H9 (cell line): ENCODE measurements at regions not wholly inside any gene's neighbourhood (a gene's known extent, or its start where the extent isn't known, plus 50 kb on each side); places are given as distances from the start of the nearest gene placed in this dataset.

Source experiments
- DNase-seq: peaks from one replicate; pipeline ENCODE4 v3.0.0-alpha.2; 2017
- H2AFZ ChIP-seq: one replicate; pipeline ENCODE4 v1.6.1; 2013; ENCODE audit warnings: mild to moderate bottlenecking, low read length, control low read depth, moderate library complexity
- H2AK5ac ChIP-seq: 2 replicates; pipeline ENCODE4 v1.6.1; 2013; ENCODE audit warnings: low read length, control low read depth, mixed read lengths; ENCODE audit not compliant: insufficient read length
- H2BK120ac ChIP-seq: one replicate; pipeline ENCODE4 v1.6.1; 2013; ENCODE audit warnings: low read depth, mild to moderate bottlenecking, low read length, control low read depth, inconsistent platforms; ENCODE audit not compliant: poor library complexity, severe bottlenecking
- H2BK12ac ChIP-seq: 2 replicates; pipeline ENCODE4 v1.6.1; 2013; ENCODE audit warnings: low read length, control low read depth, mixed read lengths, low read depth; ENCODE audit not compliant: insufficient read length
- H2BK15ac ChIP-seq: 2 replicates; pipeline ENCODE4 v1.6.1; 2013; ENCODE audit warnings: low read depth, low read length, control low read depth
- H2BK20ac ChIP-seq: one replicate; pipeline ENCODE4 v1.6.1; 2013; ENCODE audit warnings: low read depth, mild to moderate bottlenecking, low read length, control low read depth, inconsistent platforms; ENCODE audit not compliant: poor library complexity, severe bottlenecking
- H2BK5ac ChIP-seq: 2 replicates; pipeline ENCODE4 v1.6.1; 2013; ENCODE audit warnings: low read length, control low read depth, mixed read lengths; ENCODE audit not compliant: insufficient read length
- H3K14ac ChIP-seq: 2 replicates; pipeline ENCODE4 v1.6.1; 2013; ENCODE audit warnings: low read length, control low read depth; ENCODE audit not compliant: insufficient read depth
- H3K18ac ChIP-seq: 2 replicates; pipeline ENCODE4 v1.6.1; 2013; ENCODE audit warnings: low read depth, mild to moderate bottlenecking, mixed read lengths, low read length, control low read depth; ENCODE audit not compliant: insufficient read length
- H3K23ac ChIP-seq: 2 replicates; pipeline ENCODE4 v1.6.1; 2013; ENCODE audit warnings: low read length, control low read depth, mixed read lengths, low read depth; ENCODE audit not compliant: insufficient read length
- H3K23me2 ChIP-seq: 2 replicates; pipeline ENCODE4 v1.6.1; 2013; ENCODE audit warnings: low read depth, mild to moderate bottlenecking, mixed read lengths, low read length, control low read depth; ENCODE audit not compliant: insufficient read length, poor library complexity, severe bottlenecking
- H3K27ac ChIP-seq: 2 replicates; pipeline ENCODE4 v1.5.1; 2013; ENCODE audit warnings: low read length, control low read depth, mixed read lengths, low read depth; ENCODE audit not compliant: insufficient read length
- H3K27me3 ChIP-seq: 2 replicates; pipeline ENCODE4 v1.6.1; 2013; ENCODE audit warnings: low read length, control low read depth, inconsistent platforms; ENCODE audit not compliant: insufficient read depth
- H3K4ac ChIP-seq: 2 replicates; pipeline ENCODE4 v1.6.1; 2013; ENCODE audit warnings: low read depth, mild to moderate bottlenecking, control low read depth, inconsistent platforms, low read length, moderate library complexity
- H3K4me1 ChIP-seq: 2 replicates; pipeline ENCODE4 v1.6.1; 2013; ENCODE audit warnings: low read length, control low read depth, inconsistent platforms; ENCODE audit not compliant: insufficient read depth
- H3K4me2 ChIP-seq: 2 replicates; pipeline ENCODE4 v1.6.1; 2013; ENCODE audit warnings: low read length, control low read depth, mixed read lengths; ENCODE audit not compliant: insufficient read length, insufficient read depth
- H3K56ac ChIP-seq: 2 replicates; pipeline ENCODE4 v1.6.1; 2013; ENCODE audit warnings: low read depth, mild to moderate bottlenecking, mixed read lengths, low read length, control low read depth; ENCODE audit not compliant: insufficient read length
- H3K79me1 ChIP-seq: 2 replicates; pipeline ENCODE4 v1.6.1; 2013; ENCODE audit warnings: low read depth, mild to moderate bottlenecking, moderate library complexity, low read length, control low read depth, inconsistent platforms; ENCODE audit not compliant: insufficient read depth, poor library complexity, severe bottlenecking
- H3K79me2 ChIP-seq: 2 replicates; pipeline ENCODE4 v1.6.1; 2013; ENCODE audit warnings: low read length, control low read depth, inconsistent platforms; ENCODE audit not compliant: insufficient read depth
- H3K9ac ChIP-seq: 2 replicates; pipeline ENCODE4 v1.6.1; 2013; ENCODE audit warnings: low read length, control low read depth, mixed read lengths; ENCODE audit not compliant: insufficient read length; ENCODE audit errors: extremely low read depth
- H3K9me3 ChIP-seq: one replicate; pipeline ENCODE4 v1.6.1; 2013; ENCODE audit warnings: low read depth, low read length, inconsistent platforms; ENCODE audit not compliant: control insufficient read depth
- H3T11ph ChIP-seq: one replicate; pipeline ENCODE4 v1.6.1; 2013; ENCODE audit warnings: mild to moderate bottlenecking, low read length, control low read depth, inconsistent platforms
- H4K20me1 ChIP-seq: one replicate; pipeline ENCODE4 v1.6.1; 2013; ENCODE audit not compliant: control insufficient read depth, insufficient read length, insufficient read depth
- H4K5ac ChIP-seq: 2 replicates; pipeline ENCODE4 v1.6.1; 2013; ENCODE audit warnings: low read depth, mild to moderate bottlenecking, mixed read lengths, low read length, control low read depth; ENCODE audit not compliant: insufficient read length
- H4K8ac ChIP-seq: replicated peaks from 2 replicates; pipeline ENCODE4 v1.6.1; 2013; ENCODE audit warnings: low read length, control low read depth, mixed read lengths, low read depth; ENCODE audit not compliant: insufficient read length
- H4K91ac ChIP-seq: 2 replicates; pipeline ENCODE4 v1.6.1; 2013; ENCODE audit warnings: low read depth, mild to moderate bottlenecking, moderate library complexity, mixed read lengths, low read length, control low read depth; ENCODE audit not compliant: insufficient read length
- H3K27ac Mint-ChIP-seq, 3 experiments: 2 replicates in 2 of 3; 3 replicates in 1 of 3; pipeline ENCODE4 v1.8.0; 2020 to 2021; ENCODE audit warnings: mixed read lengths in 3 of 3, mild to moderate bottlenecking in 1 of 3, moderate library complexity in 1 of 3
- H3K27me3 Mint-ChIP-seq: 2 replicates; pipeline ENCODE4 v1.8.0; 2021; ENCODE audit warnings: low read depth, mild to moderate bottlenecking, moderate library complexity, mixed read lengths
- H3K36me3 Mint-ChIP-seq, 3 experiments: 2 replicates in 2 of 3; 3 replicates in 1 of 3; pipeline ENCODE4 v1.8.0; 2020 to 2021; ENCODE audit warnings: low read depth in 3 of 3, mixed read lengths in 3 of 3; ENCODE audit not compliant: insufficient read depth in 1 of 3
- H3K4me1 Mint-ChIP-seq, 2 experiments: 2 replicates each; pipeline ENCODE4 v1.8.0; 2020; ENCODE audit warnings: mixed read lengths in 2 of 2
- H3K4me3 Mint-ChIP-seq, 2 experiments: 2 replicates in 1 of 2; 3 replicates in 1 of 2; pipeline ENCODE4 v1.8.0; 2020 to 2021; ENCODE audit warnings: mild to moderate bottlenecking in 2 of 2, mixed read lengths in 2 of 2, moderate library complexity in 1 of 2
- H3K9me3 Mint-ChIP-seq, 2 experiments: 2 replicates in 1 of 2; 3 replicates in 1 of 2; pipeline ENCODE4 v1.8.0; 2020; ENCODE audit warnings: mild to moderate bottlenecking in 2 of 2, mixed read lengths in 2 of 2, moderate library complexity in 1 of 2
- CTCF ChIP-seq: fragments of 200-600 bp; sonication (generic); conservative IDR thresholded peaks from 3 replicates; pipeline ENCODE4 v1.8.0; 2021; ENCODE audit warnings: antibody characterized with exemption, mild to moderate bottlenecking
- WGBS: extraction: QIAGEN DNeasy Blood & Tissue Kit; methylation state at CpG from one replicate; pipeline ENCODE4 v1.1.7; 2013; ENCODE audit warnings: missing lambda C conversion rate, low lambda C conversion rate, mixed read lengths; ENCODE audit not compliant: insufficient read length; ENCODE audit errors: extremely low coverage; 5-methylcytosine and 5-hydroxymethylcytosine counted together

- no peak overlapping the region for H3K27ac Mint-ChIP-seq
- Histone ChIP-seq H3K56ac (no peak overlapping the region), H2BK5ac (no peak overlapping the region), H3K4ac (no peak overlapping the region), H3K9me3 (no peaks in the 10 kb centered on the region), H3K79me2 (no peaks in the 10 kb centered on the region), H3K18ac (no peak overlapping the region), H3K4me1 (no peaks in the 10 kb centered on the region), H3K23me2 (no peaks in the 10 kb centered on the region), H2AFZ (no peak overlapping the region), H4K91ac (no peak overlapping the region), H3K79me1 (no peaks in the 10 kb centered on the region), H3K27ac (no peak overlapping the region), H3K14ac (no peak overlapping the region), H3K23ac (no peak overlapping the region), H3K9ac (no peak overlapping the region), H2BK120ac (no peak overlapping the region), H2BK20ac (no peak overlapping the region), H3K27me3 (no peaks in the 10 kb centered on the region), H2BK15ac (no peak overlapping the region), H2AK5ac (no peak overlapping the region), H2BK12ac (no peak overlapping the region), H3T11ph (no peak overlapping the region), H4K8ac (no peak overlapping the region), H4K20me1 (no peaks in the 10 kb centered on the region), H4K5ac (no peak overlapping the region), H3K4me2 (no peak overlapping the region)
- H3K4me1 Mint-ChIP-seq = peaks cover 29 to 46% of the 10 kb centered on the region in 2 experiments
- no peaks in the 10 kb centered on the region for H3K27me3 Mint-ChIP-seq
- H3K36me3 Mint-ChIP-seq = peaks cover 0 to 14% (median 3%) of the 10 kb centered on the region in 3 experiments; a peak in 4 of 7 replicates
- no peak for TF ChIP-seq CTCF
- H3K4me3 Mint-ChIP-seq = no peak overlapping the region
- H3K9me3 Mint-ChIP-seq = peaks cover 7 to 13% of the 10 kb centered on the region in 2 experiments; a peak in 4 of 5 replicates
- DNase-seq = no peak
- no CpG with 5 or more reads among the region's 2 CpGs for WGBS
These were observed 130.5 kb upstream of the ZNF608 start for GRCh38 chr5:124876983-124877382.
